ENCODE measurements at regions not wholly inside any gene's neighbourhood (a gene's known extent, or its start where the extent isn't known, plus 50 kb on each side); places are given as distances from the start of the nearest gene placed in this dataset.

GRCh38 chr2:120932472-120932871 lies 196.8 kb downstream of the GLI2 start:
- Mint-ChIP-seq H3K4me3 (ENCODE audit: low read depth) (no peak overlapping the region), H3K27ac (no peak overlapping the region), H3K27me3 (peaks cover 90% of the 10 kb centered on the region), H3K9me3 (ENCODE audit: low read depth) (peaks cover 3% of the 10 kb centered on the region), H3K36me3 (ENCODE audit: insufficient read depth) (no peaks in the 10 kb centered on the region), H3K4me1 (ENCODE audit: low read depth) (peaks cover 16% of the 10 kb centered on the region)
- no peak for DNase-seq (ENCODE audit: low spot score, unreplicated experiment)
- no peak for TF ChIP-seq CTCF (IDR thresholded peaks at IDR 0.05; ENCODE audit: unreplicated experiment)

- Mint-ChIP-seq H3K9me3 (ENCODE audit: low read depth) (peaks cover 3% of the 10 kb centered on the region), H3K4me1 (ENCODE audit: low read depth) (peaks cover 19% of the 10 kb centered on the region), H3K4me3 (ENCODE audit: low read depth) (no peak overlapping the region), H3K27me3 (peaks cover 91% of the 10 kb centered on the region), H3K36me3 (ENCODE audit: insufficient read depth) (no peaks in the 10 kb centered on the region), H3K27ac (peak overlapping the region; percentile 42)
- DNase-seq (ENCODE audit: low spot score, unreplicated experiment) = no peak
- TF ChIP-seq CTCF (IDR thresholded peaks at IDR 0.05; ENCODE audit: unreplicated experiment) = no peak
Observed at GRCh38 chr2:120932881-120933280, 197.2 kb downstream of the GLI2 start.

- Mint-ChIP-seq H3K4me1 (ENCODE audit: low read depth) (peaks cover 27% of the 10 kb centered on the region), H3K4me3 (ENCODE audit: low read depth) (no peak overlapping the region)
Observed at GRCh38 chr2:120933693-120934573, 198.3 kb downstream of the GLI2 start.

GRCh38 chr2:120934574-120935338 lies 199.1 kb downstream of the GLI2 start:
- Mint-ChIP-seq H3K27me3 (peaks cover 88% of the 10 kb centered on the region), H3K9me3 (ENCODE audit: low read depth) (peaks cover 3% of the 10 kb centered on the region), H3K36me3 (ENCODE audit: insufficient read depth) (no peaks in the 10 kb centered on the region), H3K27ac (no peak overlapping the region), H3K4me3 (ENCODE audit: low read depth) (no peak overlapping the region), H3K4me1 (ENCODE audit: low read depth) (peaks cover 27% of the 10 kb centered on the region)
- DNase-seq (ENCODE audit: low spot score, unreplicated experiment) = no peak
- TF ChIP-seq CTCF (IDR thresholded peaks at IDR 0.05; ENCODE audit: unreplicated experiment) = no peak

More at GRCh38 chr2:120933693-120934573, 198.3 kb downstream of the GLI2 start:
- Mint-ChIP-seq H3K36me3 (ENCODE audit: insufficient read depth) (no peaks in the 10 kb centered on the region), H3K27ac (no peak overlapping the region), H3K27me3 (peaks cover 90% of the 10 kb centered on the region), H3K9me3 (ENCODE audit: low read depth) (peaks cover 3% of the 10 kb centered on the region)
- TF ChIP-seq CTCF (IDR thresholded peaks at IDR 0.05; ENCODE audit: unreplicated experiment) = no peak
- DNase-seq (ENCODE audit: low spot score, unreplicated experiment) = no peak
